HG03354 (cell line): ENCODE measurements at regions not wholly inside any gene's neighbourhood (a gene's known extent, or its start where the extent isn't known, plus 50 kb on each side); places are given as distances from the start of the nearest gene placed in this dataset.

Experiments
- ATAC-seq: cut with Tn5 transposase; IDR thresholded peaks from one replicate; pipeline ENCODE4 v1.9.1; 2021; ENCODE audit warnings: mild to moderate bottlenecking; ENCODE audit not compliant: unreplicated experiment, poor library complexity, severe bottlenecking

- ATAC-seq = no peak
These were observed 68.8 kb upstream of the PRR23E start for GRCh38 chr3:127124120-127124519.

- no peak for ATAC-seq
These were observed 61.3 kb upstream of the PRR23E start for GRCh38 chr3:127131424-127132170.

- no peak for ATAC-seq
These were observed 60.1 kb upstream of the PRR23E start for GRCh38 chr3:127132876-127133275.

- ATAC-seq = no peak
These were observed 59.0 kb upstream of the PRR23E start for GRCh38 chr3:127133971-127134370.

GRCh38 chr3:127134466-127134865 lies 58.5 kb upstream of the PRR23E start:
- ATAC-seq = no peak

- no peak for ATAC-seq
These were observed 58.1 kb upstream of the PRR23E start for GRCh38 chr3:127134887-127135240.

GRCh38 chr3:127135241-127136023 lies 57.5 kb upstream of the PRR23E start:
- no peak for ATAC-seq

GRCh38 chr3:127136024-127136600 lies 56.8 kb upstream of the PRR23E start:
- ATAC-seq = no peak

GRCh38 chr3:127136706-127137105 lies 56.2 kb upstream of the PRR23E start:
- no peak for ATAC-seq

- no peak for ATAC-seq
These were observed 55.8 kb upstream of the PRR23E start for GRCh38 chr3:127137113-127137512.

- ATAC-seq = no peak
These were observed 55.0 kb upstream of the PRR23E start for GRCh38 chr3:127137757-127138536.

GRCh38 chr3:127139601-127140500 lies 53.1 kb upstream of the PRR23E start:
- ATAC-seq = no peak

GRCh38 chr3:127140501-127141460 lies 52.1 kb upstream of the PRR23E start:
- no peak for ATAC-seq

GRCh38 chr3:127141921-127142730 lies 50.8 kb upstream of the PRR23E start:
- ATAC-seq = no peak
